Peyer's patch (tissue), 4 donors: ENCODE measurements at regions not wholly inside any gene's neighbourhood (a gene's known extent, or its start where the extent isn't known, plus 50 kb on each side); places are given as distances from the start of the nearest gene placed in this dataset.

Experiments
- DNase-seq, 3 donors: peaks; one replicate each; pipeline ENCODE4 v3.0.0-alpha.2; 2017 to 2019
- H3K27ac ChIP-seq, 4 donors: fragments of 200-600 bp; sonication (generic); one replicate each; pipeline ENCODE4 v1.5.1; 2016 to 2019
- H3K27me3 ChIP-seq, 2 donors: fragments of 200-600 bp; sonication (generic); one replicate each; pipeline ENCODE4 v1.5.1; 2019
- H3K36me3 ChIP-seq, 3 donors: fragments of 200-600 bp; sonication (generic); one replicate each; pipeline ENCODE4 v1.5.1; 2016 to 2019
- H3K4me1 ChIP-seq, 4 donors: fragments of 200-600 bp; sonication (generic); one replicate each; pipeline ENCODE4 v1.5.1; 2016 to 2019
- H3K4me3 ChIP-seq, 4 donors: fragments of 200-600 bp; sonication (generic); 1 replicate in 3 of 4; 2 replicates in 1 of 4; pipeline ENCODE4 v1.5.1; 2016 to 2019; ENCODE audit warnings: mild to moderate bottlenecking in 1 of 4
- H3K9me3 ChIP-seq, 4 donors: fragments of 200-600 bp; sonication (generic); one replicate each; pipeline ENCODE4 v1.5.1; 2016 to 2019; ENCODE audit warnings: mild to moderate bottlenecking in 1 of 4
- CTCF ChIP-seq, 6 experiments: fragments of 450-650 bp in 4 of 6; fragments of 200-600 bp in 2 of 6; sonication (generic) in 1 of 6; IDR thresholded peaks; one replicate each; pipeline ENCODE4 v1.5.1; 2017 to 2019; ENCODE audit warnings: antibody characterized with exemption in 6 of 6, mild to moderate bottlenecking in 3 of 6, moderate library complexity in 1 of 6
- POLR2A ChIP-seq, 2 donors: fragments of 450-650 bp; IDR thresholded peaks; one replicate each; pipeline ENCODE4 v1.5.1; 2017; ENCODE audit warnings: antibody characterized with exemption in 2 of 2, mild to moderate bottlenecking in 2 of 2, moderate library complexity in 2 of 2

DNA sequence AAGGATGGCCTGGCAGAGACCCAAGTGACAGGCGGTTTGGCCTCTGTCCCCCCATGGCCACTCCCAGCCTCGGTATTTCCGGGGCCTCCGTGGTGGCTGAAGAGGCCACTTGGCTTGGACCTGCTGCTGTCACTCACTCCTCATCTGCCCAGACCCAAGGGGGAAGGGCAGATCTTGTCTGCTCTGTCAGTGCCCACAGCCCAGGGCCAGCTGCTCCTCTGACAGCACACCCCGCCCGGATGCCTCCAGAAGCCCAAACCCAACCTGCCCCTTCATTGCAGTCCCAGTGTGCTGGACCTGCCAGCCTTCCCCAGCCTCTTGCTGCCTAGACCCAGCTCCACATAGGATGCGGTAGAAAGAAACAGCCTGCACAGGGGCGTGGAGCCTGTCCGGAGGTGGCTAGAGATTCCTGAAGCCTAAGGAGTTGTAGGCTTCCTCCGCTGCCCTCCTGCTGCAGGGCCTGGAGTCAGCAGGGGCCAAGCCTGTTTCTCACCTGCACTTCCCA lies 52.0 kb downstream of the MAGEF1 start:
- no peak for TF ChIP-seq POLR2A (IDR thresholded peaks at IDR 0.05)
- no peak for TF ChIP-seq CTCF (IDR thresholded peaks at IDR 0.05)
- DNase-seq: no peak

DNA sequence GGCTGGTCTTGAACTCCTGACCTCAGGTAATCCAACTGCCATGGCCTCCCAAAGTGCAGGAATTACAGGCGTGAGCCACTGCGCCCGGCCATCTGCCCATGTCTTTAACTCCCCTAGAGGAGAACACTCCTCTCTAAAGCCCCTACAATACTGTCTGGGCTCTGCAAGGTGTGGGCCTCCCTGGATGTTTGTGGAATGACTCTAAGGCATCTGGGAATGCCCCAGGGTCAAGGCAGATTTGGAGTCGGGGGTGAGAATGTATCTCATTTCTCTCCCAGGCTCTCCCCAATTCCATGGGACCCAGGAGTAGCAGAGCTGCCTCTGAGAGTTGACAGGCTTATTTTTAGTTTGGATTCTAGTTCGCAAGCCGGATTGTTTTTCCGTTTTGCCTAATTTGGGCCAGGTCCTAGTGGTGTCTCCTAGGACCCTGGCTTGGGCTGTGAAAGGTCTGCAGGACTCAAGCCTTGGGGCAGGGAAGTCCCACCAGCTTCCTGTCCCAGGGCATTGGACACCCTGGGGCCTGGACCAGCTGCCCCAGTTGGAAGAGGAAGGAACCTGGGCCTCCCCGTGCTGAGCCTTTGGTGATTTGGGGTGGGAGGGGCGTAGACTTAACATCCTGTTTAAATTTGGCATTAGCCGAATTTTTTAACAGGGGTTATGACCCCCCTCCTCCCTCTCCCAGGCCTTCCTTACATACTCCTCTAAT lies 53.5 kb downstream of the MAGEF1 start:
- H3K27me3 ChIP-seq: no peaks in the 10 kb centered on the region
- no peaks in the 10 kb centered on the region for H3K9me3 ChIP-seq
- H3K27ac ChIP-seq: no peak overlapping the region
- no peak for TF ChIP-seq POLR2A (IDR thresholded peaks at IDR 0.05)
- TF ChIP-seq CTCF (IDR thresholded peaks at IDR 0.05): no peak
- no peak for DNase-seq
- no peaks in the 10 kb centered on the region for H3K36me3 ChIP-seq
- H3K4me3 ChIP-seq: no peak overlapping the region
- no peaks in the 10 kb centered on the region for H3K4me1 ChIP-seq

More for the DNA sequence above, 52.0 kb downstream of the MAGEF1 start:
- no peak overlapping the region for H3K27ac ChIP-seq
- no peaks in the 10 kb centered on the region for H3K27me3 ChIP-seq
- no peaks in the 10 kb centered on the region for H3K9me3 ChIP-seq
- no peaks in the 10 kb centered on the region for H3K4me1 ChIP-seq
- H3K36me3 ChIP-seq: no peaks in the 10 kb centered on the region
- no peak overlapping the region for H3K4me3 ChIP-seq

DNA sequence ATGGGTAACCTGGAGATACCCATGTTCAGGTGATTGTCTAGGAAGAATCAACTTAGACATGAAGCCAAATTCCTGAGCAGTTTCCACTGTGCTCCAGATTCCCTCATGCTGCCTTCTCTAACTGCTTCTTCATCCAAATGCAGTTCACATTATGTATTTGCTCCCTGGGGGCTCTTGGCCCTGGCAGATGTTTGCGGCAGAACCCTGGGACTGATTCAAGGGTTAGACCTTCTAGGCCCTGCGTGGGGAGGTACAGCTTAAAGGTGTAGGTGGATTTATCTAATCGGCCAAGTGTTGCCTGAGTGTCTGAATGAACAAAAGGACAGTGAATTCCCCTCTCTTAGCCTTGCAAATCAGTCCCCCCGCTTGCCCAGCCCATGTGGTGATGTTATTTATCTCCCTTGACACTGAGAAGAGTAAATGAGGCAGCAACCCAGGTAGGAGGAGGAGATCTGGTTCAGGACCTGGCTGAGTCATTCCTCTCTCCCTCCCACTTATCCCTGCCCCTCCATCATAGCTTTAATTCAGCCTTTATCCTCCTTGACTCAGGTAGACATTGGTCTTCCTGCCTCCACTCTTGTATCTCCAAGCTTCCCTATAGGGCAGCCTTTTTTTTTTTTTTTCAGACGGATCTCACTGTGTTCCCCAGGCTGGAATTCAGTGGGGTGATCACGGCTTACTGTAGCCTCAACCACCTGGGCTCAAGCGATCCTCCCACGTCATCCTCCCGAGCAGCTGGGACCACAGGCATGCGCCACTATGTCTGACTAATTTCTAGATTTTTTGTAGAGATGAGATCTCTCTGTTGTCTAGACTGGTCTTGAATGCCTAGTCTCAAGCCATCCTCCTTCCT lies 54.8 kb downstream of the MAGEF1 start:
- H3K27ac ChIP-seq: no peak overlapping the region
- H3K4me3 ChIP-seq: no peak overlapping the region
- no peak for DNase-seq
- no peaks in the 10 kb centered on the region for H3K9me3 ChIP-seq
- no peaks in the 10 kb centered on the region for H3K36me3 ChIP-seq
- no peaks in the 10 kb centered on the region for H3K27me3 ChIP-seq
- H3K4me1 ChIP-seq: no peaks in the 10 kb centered on the region
- TF ChIP-seq POLR2A (IDR thresholded peaks at IDR 0.05) (no peak), CTCF (IDR thresholded peaks at IDR 0.05) (no peak)

- no peak for DNase-seq
- Histone ChIP-seq H3K4me3 (no peak overlapping the region), H3K27ac (no peak overlapping the region), H3K4me1 (no peaks in the 10 kb centered on the region), H3K9me3 (no peaks in the 10 kb centered on the region), H3K36me3 (no peaks in the 10 kb centered on the region), H3K27me3 (no peaks in the 10 kb centered on the region)
- TF ChIP-seq CTCF (IDR thresholded peaks at IDR 0.05): no peak
- no peak for TF ChIP-seq POLR2A (IDR thresholded peaks at IDR 0.05)
Observed at GRCh38 chr3:184656458-184656828, 55.4 kb downstream of the MAGEF1 start.

DNA sequence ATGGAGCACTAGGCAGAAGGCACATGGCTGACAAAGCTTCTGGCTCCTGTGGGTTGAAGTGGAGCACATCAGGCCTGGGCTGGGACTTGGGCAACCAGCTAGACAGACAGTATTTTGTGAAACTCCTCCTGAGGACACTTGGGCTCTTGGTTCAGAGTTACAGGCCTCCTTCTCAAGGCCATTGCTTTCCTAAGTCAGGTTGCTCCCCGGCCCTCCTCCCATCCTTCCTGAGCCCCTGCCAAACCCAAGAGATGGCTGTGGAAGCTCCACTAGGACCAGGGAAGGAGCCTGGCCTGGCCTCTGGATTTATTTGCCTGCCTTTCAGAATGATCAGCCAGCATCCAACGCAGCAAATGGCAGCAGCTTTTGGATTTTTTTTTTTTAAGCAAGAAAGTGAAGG lies 56.3 kb downstream of the MAGEF1 start:
- no peaks in the 10 kb centered on the region for H3K27me3 ChIP-seq
- DNase-seq: no peak
- H3K4me1 ChIP-seq: no peaks in the 10 kb centered on the region
- TF ChIP-seq CTCF (IDR thresholded peaks at IDR 0.05) (no peak), POLR2A (IDR thresholded peaks at IDR 0.05) (no peak)
- no peak overlapping the region for H3K4me3 ChIP-seq
- H3K36me3 ChIP-seq: no peaks in the 10 kb centered on the region
- no peak overlapping the region for H3K27ac ChIP-seq
- no peaks in the 10 kb centered on the region for H3K9me3 ChIP-seq
